B cell (primary cell): ENCODE measurements at regions not wholly inside any gene's neighbourhood (a gene's known extent, or its start where the extent isn't known, plus 50 kb on each side); places are given as distances from the start of the nearest gene placed in this dataset.

Experiments used
- CTCF ChIP-seq: fragments of 200-600 bp; IDR thresholded peaks from one replicate; pipeline ENCODE4 v1.8.0; 2022; ENCODE audit warnings: antibody characterized with exemption, mild to moderate bottlenecking
- EZH2 ChIP-seq: IDR thresholded peaks from 2 replicates; pipeline ENCODE4 v1.6.1; 2012; ENCODE audit warnings: borderline replicate concordance, low read depth, mild to moderate bottlenecking, moderate library complexity, low read length; ENCODE audit not compliant: insufficient read depth, poor library complexity, severe bottlenecking

GRCh38 chrX:39835241-39835640, 262.5 kb downstream of the BCOR start:
- no peak for TF ChIP-seq EZH2
- no peak for TF ChIP-seq CTCF
